ENCODE measurements at regions not wholly inside any gene's neighbourhood (a gene's known extent, or its start where the extent isn't known, plus 50 kb on each side); places are given as distances from the start of the nearest gene placed in this dataset.

GRCh38 chr17:70797166-70797565, 627.8 kb downstream of the KCNJ2 start:
- WGBS, result 85% methylated on average over 5 of the region's 5 CpGs
- no peaks in the 10 kb centered on the region for H3K9me3 ChIP-seq (ENCODE audit: control insufficient read depth in 2 of 2, insufficient read depth in 1 of 2, low read length in 1 of 2)

DNA sequence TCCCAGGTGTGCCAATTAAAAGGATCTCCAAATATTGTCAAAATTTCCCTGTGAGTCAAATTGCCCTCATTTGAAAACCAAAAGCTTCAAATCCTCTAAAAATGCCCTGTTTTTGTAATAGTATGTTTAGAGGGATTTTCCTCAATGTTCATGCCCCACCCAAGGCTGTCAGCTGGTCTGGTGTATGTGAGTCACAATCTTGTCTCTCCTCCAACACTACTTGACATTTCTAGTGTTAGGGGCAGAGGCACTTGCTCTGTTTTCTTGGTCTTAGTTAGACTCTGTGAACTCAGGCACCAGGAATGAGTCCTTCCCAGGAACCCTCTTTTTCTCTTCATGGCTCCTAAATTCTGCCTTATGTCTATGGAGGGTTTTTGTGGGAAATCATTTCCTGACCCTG, 634.8 kb downstream of the KCNJ2 start:
- no peaks in the 10 kb centered on the region for H3K9me3 ChIP-seq (ENCODE audit: control insufficient read depth in 2 of 2, insufficient read depth in 1 of 2, low read length in 1 of 2)
- no peak for DNase-seq (ENCODE audit: low read depth in 6 of 9, low spot score in 9 of 9)
- no peak overlapping the region for H3K27ac ChIP-seq (ENCODE audit: low read depth in 1 of 2, low read length in 1 of 2)
- H3K27me3 ChIP-seq (ENCODE audit: control insufficient read depth in 2 of 2, insufficient read depth in 1 of 2, low read length in 1 of 2), result no peaks in the 10 kb centered on the region
- no peaks in the 10 kb centered on the region for H3K36me3 ChIP-seq (ENCODE audit: control insufficient read depth in 2 of 2, insufficient read depth in 2 of 2, low read length in 1 of 2)
- no peaks in the 10 kb centered on the region for H3K4me1 ChIP-seq (ENCODE audit: control insufficient read depth in 2 of 2, insufficient read depth in 2 of 2, low read length in 2 of 2)
- no peak overlapping the region for H3K4me3 ChIP-seq (ENCODE audit: low read length in 2 of 2)

More at GRCh38 chr17:70797166-70797565, 627.8 kb downstream of the KCNJ2 start:
- no peaks in the 10 kb centered on the region for H3K4me1 ChIP-seq (ENCODE audit: control insufficient read depth in 2 of 2, insufficient read depth in 2 of 2, low read length in 2 of 2)
- no peaks in the 10 kb centered on the region for H3K27me3 ChIP-seq (ENCODE audit: control insufficient read depth in 2 of 2, insufficient read depth in 1 of 2, low read length in 1 of 2)
- H3K27ac ChIP-seq (ENCODE audit: low read depth in 1 of 2, low read length in 1 of 2), result no peak overlapping the region
- DNase-seq (ENCODE audit: low read depth in 6 of 9, low spot score in 9 of 9), result no peak
- H3K4me3 ChIP-seq (ENCODE audit: low read length in 2 of 2), result no peak overlapping the region
- H3K36me3 ChIP-seq (ENCODE audit: control insufficient read depth in 2 of 2, insufficient read depth in 2 of 2, low read length in 1 of 2), result no peaks in the 10 kb centered on the region

DNA sequence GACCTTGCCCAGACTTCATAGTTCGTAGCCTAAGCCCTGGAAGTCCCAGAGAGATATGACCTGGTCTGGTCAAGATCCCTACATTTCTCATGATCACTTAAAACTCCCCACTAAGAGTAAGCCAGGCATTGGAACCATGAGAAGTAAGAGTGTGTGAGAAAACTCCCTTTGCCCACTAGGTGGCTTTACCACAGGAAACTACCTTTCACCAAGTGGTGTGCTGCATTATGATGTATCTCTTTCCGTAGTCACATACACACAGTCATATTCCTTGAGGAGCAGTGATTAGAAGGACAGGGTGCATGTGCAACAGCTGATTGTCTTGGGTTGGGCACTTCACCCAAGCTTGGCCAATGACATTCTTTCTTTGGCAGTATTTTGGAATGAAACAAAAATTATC, 639.3 kb downstream of the KCNJ2 start:
- H3K9me3 ChIP-seq (ENCODE audit: control insufficient read depth in 2 of 2, insufficient read depth in 1 of 2, low read length in 1 of 2), result no peaks in the 10 kb centered on the region
- no peaks in the 10 kb centered on the region for H3K4me1 ChIP-seq (ENCODE audit: control insufficient read depth in 2 of 2, insufficient read depth in 2 of 2, low read length in 2 of 2)
- no peaks in the 10 kb centered on the region for H3K36me3 ChIP-seq (ENCODE audit: control insufficient read depth in 2 of 2, insufficient read depth in 2 of 2, low read length in 1 of 2)
- no peaks in the 10 kb centered on the region for H3K27me3 ChIP-seq (ENCODE audit: control insufficient read depth in 2 of 2, insufficient read depth in 1 of 2, low read length in 1 of 2)
- H3K4me3 ChIP-seq (ENCODE audit: low read length in 2 of 2), result no peak overlapping the region
- 90% methylated on average over 2 of the region's 2 CpGs for WGBS
- no peak for DNase-seq (ENCODE audit: low read depth in 6 of 9, low spot score in 9 of 9)
- no peak overlapping the region for H3K27ac ChIP-seq (ENCODE audit: low read depth in 1 of 2, low read length in 1 of 2)

- DNase-seq (ENCODE audit: low read depth in 6 of 9, low spot score in 9 of 9), result no peak
- Histone ChIP-seq H3K9me3 (ENCODE audit: control insufficient read depth in 2 of 2, insufficient read depth in 1 of 2, low read length in 1 of 2) (no peaks in the 10 kb centered on the region), H3K4me3 (ENCODE audit: low read length in 2 of 2) (no peak overlapping the region), H3K4me1 (ENCODE audit: control insufficient read depth in 2 of 2, insufficient read depth in 2 of 2, low read length in 2 of 2) (no peaks in the 10 kb centered on the region), H3K36me3 (ENCODE audit: control insufficient read depth in 2 of 2, insufficient read depth in 2 of 2, low read length in 1 of 2) (no peaks in the 10 kb centered on the region), H3K27ac (ENCODE audit: low read depth in 1 of 2, low read length in 1 of 2) (no peak overlapping the region), H3K27me3 (ENCODE audit: control insufficient read depth in 2 of 2, insufficient read depth in 1 of 2, low read length in 1 of 2) (no peaks in the 10 kb centered on the region)
- 82% methylated on average over 1 of the region's 1 CpG for WGBS
These were observed 641.3 kb downstream of the KCNJ2 start for GRCh38 chr17:70810609-70811008.

- no peaks in the 10 kb centered on the region for H3K36me3 ChIP-seq (ENCODE audit: control insufficient read depth in 2 of 2, insufficient read depth in 2 of 2, low read length in 1 of 2)
- WGBS, result 95% methylated on average over 12 of the region's 12 CpGs
- no peak for DNase-seq (ENCODE audit: low read depth in 6 of 9, low spot score in 9 of 9)
- no peaks in the 10 kb centered on the region for H3K4me1 ChIP-seq (ENCODE audit: control insufficient read depth in 2 of 2, insufficient read depth in 2 of 2, low read length in 2 of 2)
- no peak overlapping the region for H3K4me3 ChIP-seq (ENCODE audit: low read length in 2 of 2)
- H3K27me3 ChIP-seq (ENCODE audit: control insufficient read depth in 2 of 2, insufficient read depth in 1 of 2, low read length in 1 of 2), result no peaks in the 10 kb centered on the region
- H3K9me3 ChIP-seq (ENCODE audit: control insufficient read depth in 2 of 2, insufficient read depth in 1 of 2, low read length in 1 of 2), result no peaks in the 10 kb centered on the region
- H3K27ac ChIP-seq (ENCODE audit: low read depth in 1 of 2, low read length in 1 of 2), result no peak overlapping the region
These were observed 644.1 kb downstream of the KCNJ2 start for GRCh38 chr17:70813355-70813930.

DNA sequence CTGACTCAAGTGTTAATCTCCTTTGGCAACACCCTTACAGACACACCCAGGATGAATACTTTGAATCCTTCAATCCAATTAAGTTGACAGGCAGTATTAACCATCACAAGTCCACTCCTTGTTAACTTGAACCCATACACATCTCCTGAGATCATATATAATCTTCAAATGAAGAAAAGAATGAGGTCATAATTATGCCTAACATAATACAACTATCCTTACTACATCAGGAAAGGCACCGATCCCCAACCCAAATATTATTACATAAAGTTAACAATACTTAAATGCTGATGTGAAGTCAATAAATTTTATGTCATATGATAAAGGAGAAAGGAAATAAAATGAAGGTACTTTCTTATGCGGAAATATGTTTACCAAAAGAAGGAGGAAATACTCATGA, 649.9 kb downstream of the KCNJ2 start:
- WGBS, result 98% methylated on average over 2 of the region's 2 CpGs
- no peaks in the 10 kb centered on the region for H3K36me3 ChIP-seq (ENCODE audit: control insufficient read depth in 2 of 2, insufficient read depth in 2 of 2, low read length in 1 of 2)
- H3K4me3 ChIP-seq (ENCODE audit: low read length in 2 of 2), result no peak overlapping the region
- H3K4me1 ChIP-seq (ENCODE audit: control insufficient read depth in 2 of 2, insufficient read depth in 2 of 2, low read length in 2 of 2), result no peaks in the 10 kb centered on the region
- no peak overlapping the region for H3K27ac ChIP-seq (ENCODE audit: low read depth in 1 of 2, low read length in 1 of 2)
- no peak for DNase-seq (ENCODE audit: low read depth in 6 of 9, low spot score in 9 of 9)
- H3K27me3 ChIP-seq (ENCODE audit: control insufficient read depth in 2 of 2, insufficient read depth in 1 of 2, low read length in 1 of 2), result no peaks in the 10 kb centered on the region
- H3K9me3 ChIP-seq (ENCODE audit: control insufficient read depth in 2 of 2, insufficient read depth in 1 of 2, low read length in 1 of 2), result no peaks in the 10 kb centered on the region

DNA sequence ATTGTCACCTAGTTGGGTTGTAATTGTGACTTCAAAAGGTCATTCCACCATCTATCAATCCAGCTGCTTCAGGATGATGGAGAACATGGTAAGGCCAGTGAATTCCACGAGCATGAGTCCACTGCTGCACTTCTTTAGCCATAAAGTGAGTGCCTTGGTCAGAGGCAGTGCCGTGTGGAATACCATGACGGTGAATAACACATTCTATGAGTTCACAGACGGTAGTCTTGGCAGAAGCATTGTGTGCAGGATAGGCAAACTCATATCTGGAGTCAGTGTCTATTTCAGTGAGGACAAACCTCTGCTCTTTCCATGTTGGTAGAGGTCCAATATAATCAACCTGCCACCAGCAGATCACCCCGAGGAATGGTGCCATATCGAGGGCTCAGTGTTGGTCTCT, 650.9 kb downstream of the KCNJ2 start:
- Histone ChIP-seq H3K27me3 (ENCODE audit: control insufficient read depth in 2 of 2, insufficient read depth in 1 of 2, low read length in 1 of 2) (no peaks in the 10 kb centered on the region), H3K36me3 (ENCODE audit: control insufficient read depth in 2 of 2, insufficient read depth in 2 of 2, low read length in 1 of 2) (no peaks in the 10 kb centered on the region), H3K27ac (ENCODE audit: low read depth in 1 of 2, low read length in 1 of 2) (no peak overlapping the region), H3K4me1 (ENCODE audit: control insufficient read depth in 2 of 2, insufficient read depth in 2 of 2, low read length in 2 of 2) (no peaks in the 10 kb centered on the region), H3K4me3 (ENCODE audit: low read length in 2 of 2) (no peak overlapping the region), H3K9me3 (ENCODE audit: control insufficient read depth in 2 of 2, insufficient read depth in 1 of 2, low read length in 1 of 2) (no peaks in the 10 kb centered on the region)
- DNase-seq (ENCODE audit: low read depth in 6 of 9, low spot score in 9 of 9), result no peak
- WGBS, result 88% methylated on average over 6 of the region's 6 CpGs

DNA sequence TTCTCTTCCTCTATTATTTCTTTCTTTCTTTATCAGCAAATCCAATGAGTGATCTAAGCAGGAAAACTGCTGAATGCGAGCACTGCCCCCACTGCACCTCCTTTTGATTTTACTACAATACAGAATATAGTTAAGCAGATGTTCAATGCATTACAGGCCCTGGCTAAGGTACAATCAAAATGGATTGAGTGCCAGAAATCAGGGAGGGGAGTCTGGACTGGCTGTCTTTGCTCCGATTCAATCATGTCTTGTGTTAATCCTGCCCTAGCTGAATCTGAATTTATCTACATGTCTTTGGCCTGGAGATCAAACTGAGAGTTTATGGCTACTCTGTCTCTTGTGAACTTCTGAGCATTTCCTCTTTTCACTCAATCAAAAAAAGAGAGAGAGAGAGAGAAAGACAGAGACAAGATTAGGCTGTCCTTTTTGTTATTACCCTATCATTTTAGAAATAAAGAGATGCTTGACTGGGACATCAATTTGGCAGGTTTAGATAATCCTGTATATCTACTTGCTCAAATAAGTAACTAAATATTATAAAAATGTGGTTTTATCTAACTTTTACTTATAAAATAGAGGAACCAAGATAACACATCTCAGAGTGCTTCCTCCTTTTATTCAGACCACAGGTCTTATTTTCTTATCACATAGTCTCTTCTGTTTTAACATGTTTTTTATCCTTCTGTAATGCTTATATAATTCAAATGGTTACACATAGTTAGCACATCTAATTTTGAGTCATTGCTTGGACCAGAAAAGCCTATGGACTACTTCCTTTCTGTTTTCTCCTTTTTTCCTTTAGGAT, 656.2 kb downstream of the KCNJ2 start:
- DNase-seq (ENCODE audit: low read depth in 6 of 9, low spot score in 9 of 9), result no peak
- no peaks in the 10 kb centered on the region for H3K27me3 ChIP-seq (ENCODE audit: control insufficient read depth in 2 of 2, insufficient read depth in 1 of 2, low read length in 1 of 2)
- H3K4me1 ChIP-seq (ENCODE audit: control insufficient read depth in 2 of 2, insufficient read depth in 2 of 2, low read length in 2 of 2), result no peaks in the 10 kb centered on the region
- no peaks in the 10 kb centered on the region for H3K36me3 ChIP-seq (ENCODE audit: control insufficient read depth in 2 of 2, insufficient read depth in 2 of 2, low read length in 1 of 2)
- H3K4me3 ChIP-seq (ENCODE audit: low read length in 2 of 2), result no peak overlapping the region
- 41% methylated on average over 2 of the region's 2 CpGs for WGBS
- H3K27ac ChIP-seq (ENCODE audit: low read depth in 1 of 2, low read length in 1 of 2), result no peak overlapping the region
- H3K9me3 ChIP-seq (ENCODE audit: control insufficient read depth in 2 of 2, insufficient read depth in 1 of 2, low read length in 1 of 2), result no peaks in the 10 kb centered on the region

GRCh38 chr17:70829876-70830275, 660.5 kb downstream of the KCNJ2 start:
- no peaks in the 10 kb centered on the region for H3K4me1 ChIP-seq (ENCODE audit: control insufficient read depth in 2 of 2, insufficient read depth in 2 of 2, low read length in 2 of 2)
- H3K36me3 ChIP-seq (ENCODE audit: control insufficient read depth in 2 of 2, insufficient read depth in 2 of 2, low read length in 1 of 2), result no peaks in the 10 kb centered on the region
- no peaks in the 10 kb centered on the region for H3K27me3 ChIP-seq (ENCODE audit: control insufficient read depth in 2 of 2, insufficient read depth in 1 of 2, low read length in 1 of 2)
- no peak overlapping the region for H3K4me3 ChIP-seq (ENCODE audit: low read length in 2 of 2)
- no peak overlapping the region for H3K27ac ChIP-seq (ENCODE audit: low read depth in 1 of 2, low read length in 1 of 2)
- no peaks in the 10 kb centered on the region for H3K9me3 ChIP-seq (ENCODE audit: control insufficient read depth in 2 of 2, insufficient read depth in 1 of 2, low read length in 1 of 2)
- DNase-seq (ENCODE audit: low read depth in 6 of 9, low spot score in 9 of 9), result no peak
